Right renal pelvis (tissue), 4 donors: ENCODE measurements at regions not wholly inside any gene's neighbourhood (a gene's known extent, or its start where the extent isn't known, plus 50 kb on each side); places are given as distances from the start of the nearest gene placed in this dataset.
"Not testable (repeated sequence)": the region's sequence is repeated elsewhere in the genome, so short reads cannot be mapped to it uniquely, and the experiment has no call there.

Experiments
- DNase-seq, 4 donors: peaks; one replicate each; pipeline ENCODE4 v3.0.0-alpha.2; 2013; ENCODE audit warnings: low read depth in 4 of 4, low spot score in 3 of 4, missing footprints in 1 of 4

DNA sequence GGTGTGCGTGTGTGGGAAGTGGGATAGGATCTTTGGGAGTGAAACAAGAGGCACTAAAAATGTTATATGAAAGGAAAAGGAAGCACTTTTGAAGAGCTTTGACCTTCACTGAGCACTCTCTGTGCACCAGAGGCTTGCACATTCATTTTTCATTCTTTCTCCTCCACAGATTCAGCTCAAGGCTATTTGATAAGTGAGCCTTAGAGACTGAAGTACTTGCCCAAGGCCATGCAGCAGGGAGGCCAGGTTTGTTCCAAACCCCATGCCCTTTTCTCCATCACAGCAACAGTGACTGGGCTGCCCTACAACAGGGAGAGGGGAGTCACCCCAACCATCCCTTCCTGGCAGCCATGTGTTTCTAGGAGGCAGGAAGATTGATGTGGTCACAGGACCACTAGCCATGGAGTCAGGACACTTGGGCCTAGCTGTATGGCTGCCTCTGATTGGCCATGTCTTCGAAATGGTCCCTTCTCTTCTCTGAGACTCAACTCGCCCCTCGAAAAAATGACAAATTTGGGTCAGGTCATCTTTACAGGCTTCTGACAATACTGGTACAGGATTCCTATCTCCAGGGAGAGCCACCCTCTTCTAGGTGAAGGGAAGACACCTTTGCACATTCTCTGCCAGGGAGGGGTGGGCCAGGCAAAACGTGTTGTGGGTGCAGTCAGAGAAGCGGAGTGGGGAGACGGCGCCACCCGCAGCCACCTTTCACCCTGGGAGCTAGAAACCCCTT, 123.5 kb upstream of the MYCN start:
- DNase-seq, result no peak

DNA sequence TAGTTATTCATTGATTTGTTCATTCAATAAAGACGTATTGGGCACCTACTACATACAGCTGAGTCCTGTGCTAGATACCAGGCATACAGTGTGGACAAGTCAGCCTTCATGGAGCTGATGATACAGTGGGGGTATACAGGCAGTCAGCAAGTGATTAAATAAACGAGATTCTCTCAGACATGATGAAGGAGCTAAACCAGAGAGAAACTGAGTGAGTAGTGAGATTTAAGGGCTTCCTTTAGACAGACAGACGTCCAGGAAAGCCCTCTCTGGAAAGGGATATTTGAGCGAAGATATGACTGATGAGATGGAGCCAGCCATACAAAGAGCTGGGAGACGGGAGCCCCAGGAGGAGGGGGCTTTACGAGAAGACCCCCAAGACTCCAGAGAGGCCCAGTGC, 122.6 kb upstream of the MYCN start:
- DNase-seq, result no peak

DNA sequence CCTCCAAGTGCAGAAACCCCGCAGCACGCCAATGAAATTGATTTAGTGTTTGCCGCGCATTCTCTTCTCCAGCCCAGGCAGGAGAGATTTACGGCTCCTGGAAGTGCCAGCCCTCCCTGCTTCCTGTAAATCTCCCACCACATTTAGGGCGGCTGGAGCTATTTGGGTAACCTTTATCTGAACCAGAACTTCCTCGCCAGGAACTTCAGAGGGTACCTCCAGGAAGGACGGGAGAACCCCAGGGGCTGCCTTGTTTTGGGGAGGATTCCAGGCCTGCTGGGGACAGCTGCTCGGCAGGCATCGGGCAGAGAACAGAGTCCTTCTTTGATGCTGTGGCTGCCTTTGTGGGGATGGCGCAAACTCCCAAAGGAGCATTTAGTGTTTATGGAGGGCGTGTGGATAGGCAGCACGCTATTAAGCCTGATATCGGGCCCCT, 122.0 kb upstream of the MYCN start:
- peak; percentile 61 to 83 (median 73) for DNase-seq

DNA sequence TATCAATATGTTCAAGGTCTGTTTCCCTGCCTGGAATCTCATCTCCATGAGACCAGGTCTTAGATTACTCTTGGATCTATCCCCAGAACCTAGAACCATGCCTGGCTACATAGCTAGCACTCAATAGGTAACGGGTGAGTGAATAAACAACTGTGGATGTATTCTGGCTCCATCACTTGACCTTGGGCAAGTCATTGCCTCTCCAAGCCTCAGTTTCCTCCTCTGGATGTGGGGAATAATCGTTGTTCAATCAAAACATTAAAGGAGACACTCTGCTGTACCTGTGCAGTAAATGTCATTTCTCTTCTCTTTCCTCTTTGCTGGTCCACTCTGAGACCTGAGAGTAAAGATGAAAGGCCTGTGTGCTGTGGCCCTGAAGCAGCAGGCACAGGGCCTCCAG, 121.5 kb upstream of the MYCN start:
- DNase-seq, result no peak

DNA sequence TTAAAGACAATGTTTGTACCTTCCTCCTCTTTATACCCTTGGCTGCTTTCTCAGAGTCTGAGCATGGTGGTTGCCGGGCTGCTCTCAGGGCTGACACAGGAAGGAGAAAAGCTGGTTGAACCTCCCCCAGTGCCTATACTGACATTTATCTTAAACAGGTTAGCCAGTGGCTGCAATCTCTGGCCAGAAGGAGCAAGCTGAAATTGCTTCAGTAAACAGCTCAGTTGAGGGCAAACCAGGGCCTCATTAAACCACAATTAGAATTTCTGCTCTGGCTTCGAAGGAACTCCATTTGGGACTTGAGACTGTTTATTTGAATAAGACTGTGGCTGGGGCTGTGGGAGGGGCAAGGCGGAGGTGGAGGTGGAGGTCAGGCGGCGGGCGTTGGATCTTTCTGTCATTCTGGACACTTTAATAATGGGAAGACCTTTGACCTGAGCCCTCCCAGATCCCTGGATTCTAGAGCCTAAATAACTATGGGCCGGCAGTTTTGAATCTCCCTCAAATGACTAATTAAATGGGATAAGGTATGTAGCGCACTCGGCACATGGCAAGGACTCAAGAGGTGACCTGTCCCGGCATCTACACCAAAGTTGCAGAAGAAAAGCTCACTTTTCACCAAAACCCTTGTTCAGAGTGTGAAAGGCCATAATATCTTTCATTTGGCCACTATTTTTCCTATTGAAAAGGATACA, 120.6 kb upstream of the MYCN start:
- no peak for DNase-seq

DNA sequence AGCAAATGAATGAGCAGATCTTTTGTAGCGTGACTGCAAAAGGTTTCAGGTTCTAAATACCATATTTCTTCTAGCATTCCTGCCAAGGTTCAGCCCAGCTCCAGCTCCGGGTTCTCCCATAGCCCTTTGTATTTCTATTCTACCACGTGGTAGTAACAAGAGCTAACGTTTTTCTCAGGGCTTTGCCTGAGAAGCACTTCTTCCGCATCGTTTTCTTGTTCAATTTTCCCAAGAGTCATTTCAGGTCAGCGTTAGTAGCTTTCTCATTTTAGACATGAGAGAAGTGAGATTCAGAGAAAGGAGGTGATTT, 120.1 kb upstream of the MYCN start:
- no peak for DNase-seq

DNA sequence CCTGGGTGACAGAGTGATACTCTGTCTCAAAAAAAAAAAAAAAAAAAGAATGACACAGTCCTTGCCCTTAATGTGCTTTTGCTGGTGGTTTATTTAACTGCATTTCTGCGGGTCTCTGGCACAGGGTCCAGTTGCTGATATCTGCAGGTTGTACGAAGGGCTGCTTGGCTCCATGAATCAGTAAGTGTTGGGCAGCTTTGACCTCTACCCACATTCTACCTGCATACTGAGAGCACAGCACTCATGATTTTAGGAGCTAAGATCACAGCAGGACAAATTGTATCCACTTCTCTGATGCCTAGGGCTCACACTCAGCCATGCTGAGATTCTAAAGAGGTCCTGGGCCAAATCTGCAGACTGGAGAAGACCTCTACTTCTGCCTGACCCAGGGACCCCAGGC, 119.4 kb upstream of the MYCN start:
- no peak for DNase-seq

DNA sequence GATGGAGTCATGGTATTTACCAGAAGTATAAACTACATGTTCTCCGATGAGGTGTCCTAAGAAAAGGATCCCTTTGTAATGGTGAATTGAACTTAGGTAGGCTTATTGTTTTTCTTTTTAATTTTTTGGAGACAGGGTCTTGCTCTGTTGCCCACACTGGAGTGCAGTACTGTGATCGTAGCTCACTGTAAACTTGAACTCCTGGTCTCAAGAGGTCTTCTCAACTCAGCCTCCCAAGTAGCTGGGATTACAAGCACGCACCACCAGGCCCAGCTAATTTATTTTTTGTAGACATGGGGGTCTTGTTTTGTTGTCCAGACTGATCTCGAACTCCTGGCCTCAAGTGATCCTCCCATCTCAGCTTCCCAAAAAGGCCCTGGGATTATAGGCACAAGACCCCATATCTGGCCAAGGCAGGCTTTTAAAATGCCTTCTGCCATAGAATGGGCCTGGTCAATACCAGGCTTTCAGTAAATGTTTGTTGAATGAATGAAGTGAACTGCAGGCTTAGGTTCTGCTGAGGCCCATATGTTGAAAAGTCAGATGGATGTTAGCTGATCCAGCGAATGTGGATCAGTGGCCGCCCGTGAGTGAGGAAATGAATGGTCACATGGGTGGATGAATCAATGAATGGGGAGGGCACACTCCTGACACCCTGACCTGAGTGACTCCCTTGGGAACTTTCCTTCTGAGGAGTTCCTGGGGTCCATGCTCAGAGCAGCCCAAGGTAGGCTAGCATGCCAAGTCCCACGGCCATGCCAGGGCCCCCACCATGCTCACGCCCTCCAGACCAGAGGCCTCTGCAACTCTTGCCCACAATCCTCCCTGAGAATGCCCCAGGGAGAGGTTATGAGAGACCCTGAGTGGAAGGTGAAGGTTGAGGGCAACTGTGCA, 118.0 kb upstream of the MYCN start:
- DNase-seq, result no peak

DNA sequence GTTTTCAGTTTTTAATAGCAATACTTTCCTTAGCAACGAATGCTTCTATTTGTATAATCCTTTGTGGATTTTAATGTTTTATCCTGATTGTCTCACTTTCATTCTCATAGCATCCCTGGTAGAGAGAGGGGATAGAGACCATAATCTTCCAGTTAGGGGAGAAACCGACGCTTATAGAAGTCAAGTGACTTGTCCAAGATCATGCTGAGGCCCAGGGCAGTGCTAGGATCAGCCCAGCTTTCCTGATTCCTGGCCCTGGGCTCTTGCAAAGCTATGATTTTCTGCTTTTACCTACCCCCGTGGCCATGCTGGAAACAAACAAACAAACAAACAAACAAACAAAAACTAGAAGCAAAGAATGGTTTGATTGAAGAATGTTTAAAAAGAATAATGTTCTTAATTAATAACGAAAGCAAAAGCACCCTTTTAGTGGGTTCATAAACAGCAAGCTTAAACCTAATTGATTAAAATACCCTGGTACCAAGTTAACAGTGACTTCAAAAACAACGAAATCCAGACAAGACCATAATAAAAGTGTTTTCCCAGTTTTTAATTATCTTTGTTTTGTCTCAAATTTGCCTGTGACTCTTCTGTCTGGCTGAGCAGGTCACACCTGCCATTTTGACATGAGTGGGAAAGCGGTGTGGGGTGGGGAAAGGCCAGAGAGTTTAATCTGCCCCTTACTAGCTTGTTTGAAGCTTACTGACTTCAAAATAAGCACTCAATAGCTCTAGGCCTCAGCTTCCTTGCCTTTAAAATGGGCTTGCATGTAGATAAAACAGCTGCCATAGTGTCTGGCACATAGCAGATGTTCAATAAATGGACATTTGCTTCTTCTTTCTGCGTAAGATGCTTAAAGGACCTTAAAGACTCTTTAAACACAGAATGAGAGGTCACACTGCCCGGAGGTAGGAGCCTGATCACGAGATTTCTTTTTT, 116.6 kb upstream of the MYCN start:
- no peak for DNase-seq

DNA sequence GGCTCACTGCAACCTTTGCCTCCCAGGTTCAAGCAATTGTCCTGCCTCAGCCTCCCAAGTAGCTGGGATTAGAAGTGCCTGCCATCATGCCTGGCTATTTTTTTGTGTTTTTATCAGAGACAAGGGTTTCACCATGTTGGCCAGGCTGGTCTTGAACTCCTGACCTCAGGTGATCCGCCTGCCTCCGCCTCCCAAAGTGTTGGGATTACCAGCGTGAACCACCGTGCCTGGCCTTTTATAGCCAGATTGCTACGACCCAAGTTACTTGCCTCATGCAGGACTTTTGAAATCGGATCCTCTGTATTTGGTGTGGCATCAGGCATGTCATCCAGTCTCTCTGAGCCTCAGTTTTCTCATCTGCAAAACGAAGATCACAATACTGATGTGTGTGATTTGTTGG, 115.9 kb upstream of the MYCN start:
- not testable (repeated sequence) for DNase-seq

DNA sequence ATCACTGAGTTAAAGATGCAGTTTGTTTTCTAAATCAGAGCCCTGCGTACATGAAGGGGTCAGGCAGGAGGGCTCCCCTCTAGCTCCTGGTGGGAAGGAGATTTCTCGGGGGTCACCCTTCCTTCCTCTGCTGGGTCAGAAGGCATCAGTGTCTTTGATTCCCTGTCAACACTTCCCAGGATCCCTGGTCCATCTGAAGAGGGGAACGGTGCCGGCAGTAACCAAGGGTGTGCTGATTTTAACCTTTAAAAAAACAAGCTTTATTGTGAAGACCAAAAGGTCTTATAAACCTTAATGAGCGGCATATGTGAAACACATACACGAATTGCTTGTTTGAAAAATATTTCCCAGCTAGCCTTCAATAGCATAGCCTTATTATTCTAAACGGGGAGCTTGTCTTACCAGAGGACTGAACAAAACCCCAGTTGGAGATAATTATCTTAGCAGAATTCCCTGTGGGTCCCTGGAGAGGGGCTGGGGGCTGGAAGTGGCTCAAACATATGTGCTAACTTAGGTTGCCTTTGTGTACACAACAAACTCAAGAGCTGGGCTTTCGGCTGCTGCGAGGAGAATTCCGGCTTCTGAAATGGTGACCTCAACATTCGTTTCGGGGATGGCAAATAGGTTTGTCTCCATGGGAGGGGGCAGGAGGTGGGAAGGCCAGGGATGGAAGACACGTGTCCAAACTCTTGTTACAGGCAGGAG, 114.9 kb upstream of the MYCN start:
- no peak for DNase-seq

DNA sequence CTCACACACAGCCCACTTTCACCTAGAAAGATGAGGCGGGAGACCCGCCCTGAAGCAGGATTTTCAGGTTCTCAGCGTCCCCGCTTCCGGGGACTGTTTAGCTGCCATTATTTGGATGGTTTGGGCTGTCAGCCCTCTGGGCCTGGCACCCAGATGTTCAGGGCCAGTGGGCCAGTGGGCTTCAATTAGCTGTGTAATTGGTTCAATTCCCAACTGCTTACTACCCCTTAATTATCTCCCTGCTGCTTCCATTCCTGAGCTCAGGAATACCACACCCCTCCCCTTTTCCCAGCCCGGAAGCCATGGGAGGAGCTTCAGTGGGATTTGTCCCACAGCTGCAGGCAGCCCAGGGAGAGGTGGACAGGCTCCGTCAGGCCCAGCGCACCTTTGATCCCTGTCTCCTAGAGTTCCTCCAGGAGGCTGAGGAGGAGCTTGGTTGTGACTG, 114.1 kb upstream of the MYCN start:
- no peak for DNase-seq

DNA sequence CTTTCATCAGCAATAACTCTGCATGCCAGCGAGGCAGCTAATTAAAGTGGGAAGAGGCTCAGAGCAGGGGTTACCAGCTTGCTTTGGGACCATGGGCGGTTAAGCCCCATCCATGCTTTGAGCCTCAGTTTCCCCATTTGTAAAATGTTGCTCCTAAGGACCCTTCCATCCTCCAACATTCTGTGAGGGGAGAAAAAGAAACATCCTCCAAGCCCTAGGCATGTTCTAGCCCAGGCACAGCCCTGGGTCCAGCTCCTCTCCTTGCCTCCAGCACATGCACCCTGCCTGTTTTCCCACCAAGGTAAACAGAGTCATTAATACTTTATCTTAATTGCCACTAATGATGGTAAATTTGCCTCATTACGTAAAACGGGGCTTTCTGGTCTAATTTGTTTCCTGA, 113.3 kb upstream of the MYCN start:
- no peak for DNase-seq

DNA sequence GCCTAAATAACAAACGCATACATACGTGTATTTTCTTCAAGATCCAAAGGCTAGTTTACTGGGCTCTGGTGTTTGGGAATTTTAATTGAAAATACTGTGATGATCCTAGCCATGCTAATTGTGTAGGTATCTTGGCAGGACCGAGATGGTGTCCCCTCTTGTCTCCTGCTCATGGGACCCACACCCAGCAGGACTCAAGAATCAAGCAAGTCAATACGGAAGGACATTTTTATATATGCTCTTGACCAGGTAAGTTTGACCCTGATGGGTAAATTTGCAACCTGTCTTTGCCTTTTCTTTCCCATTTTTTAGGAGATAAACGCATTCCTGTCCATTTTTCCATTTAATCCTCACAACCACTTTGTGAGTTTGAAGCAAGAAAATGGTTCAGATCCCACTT, 111.8 kb upstream of the MYCN start:
- no peak for DNase-seq

DNA sequence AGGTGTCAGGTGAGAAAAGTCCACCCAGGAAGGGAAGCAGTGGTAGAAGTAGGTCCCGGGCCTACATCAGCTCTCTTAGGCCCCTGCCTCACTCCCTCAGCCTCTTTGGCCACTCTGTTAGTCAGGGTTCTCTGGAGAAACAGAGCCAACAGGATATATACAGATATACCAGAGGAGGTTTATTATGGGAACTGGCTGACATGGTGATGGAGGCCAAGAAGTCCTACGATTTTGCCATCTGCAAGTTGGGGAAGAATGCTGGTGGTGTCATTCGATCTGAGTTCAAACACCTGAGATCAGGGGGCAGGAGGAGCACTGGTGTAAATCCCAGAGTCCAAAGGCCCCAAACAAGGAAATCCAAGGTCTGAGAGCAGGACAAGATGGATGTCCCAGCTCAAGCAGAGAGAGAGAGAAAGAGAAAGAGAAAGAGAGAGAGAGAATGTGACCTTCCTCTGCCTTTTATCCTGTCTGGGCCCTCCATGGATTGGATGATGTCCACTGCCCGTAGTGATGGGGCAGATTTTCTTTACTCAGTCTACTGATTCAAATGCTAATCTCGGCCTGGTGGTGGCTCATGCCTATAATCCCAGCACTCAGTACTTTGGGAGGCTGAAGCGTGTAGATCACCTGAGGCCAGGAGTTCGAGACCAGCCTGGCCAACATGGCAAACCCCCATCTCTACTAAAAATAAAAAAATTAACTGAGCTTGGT, 111.1 kb upstream of the MYCN start:
- DNase-seq, result no peak

DNA sequence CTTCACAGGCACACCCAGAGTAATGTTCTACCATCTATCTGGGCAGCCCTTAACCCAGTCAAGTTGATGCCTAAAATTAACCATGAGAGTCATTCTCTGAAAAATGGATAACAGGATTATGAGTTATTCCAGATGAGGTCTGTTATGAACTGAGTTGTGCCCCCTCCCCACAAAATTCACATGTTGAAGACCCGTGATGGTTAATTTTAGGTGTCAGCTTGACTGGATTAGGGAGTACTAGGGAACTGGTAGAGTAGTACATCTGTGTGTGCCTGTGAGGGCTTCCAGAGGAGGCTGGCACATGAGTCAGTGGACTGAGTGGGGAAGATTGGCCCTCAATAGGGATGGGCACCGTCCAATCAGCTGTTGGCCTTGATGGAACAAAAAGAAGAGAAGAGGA, 110.4 kb upstream of the MYCN start:
- no peak for DNase-seq

DNA sequence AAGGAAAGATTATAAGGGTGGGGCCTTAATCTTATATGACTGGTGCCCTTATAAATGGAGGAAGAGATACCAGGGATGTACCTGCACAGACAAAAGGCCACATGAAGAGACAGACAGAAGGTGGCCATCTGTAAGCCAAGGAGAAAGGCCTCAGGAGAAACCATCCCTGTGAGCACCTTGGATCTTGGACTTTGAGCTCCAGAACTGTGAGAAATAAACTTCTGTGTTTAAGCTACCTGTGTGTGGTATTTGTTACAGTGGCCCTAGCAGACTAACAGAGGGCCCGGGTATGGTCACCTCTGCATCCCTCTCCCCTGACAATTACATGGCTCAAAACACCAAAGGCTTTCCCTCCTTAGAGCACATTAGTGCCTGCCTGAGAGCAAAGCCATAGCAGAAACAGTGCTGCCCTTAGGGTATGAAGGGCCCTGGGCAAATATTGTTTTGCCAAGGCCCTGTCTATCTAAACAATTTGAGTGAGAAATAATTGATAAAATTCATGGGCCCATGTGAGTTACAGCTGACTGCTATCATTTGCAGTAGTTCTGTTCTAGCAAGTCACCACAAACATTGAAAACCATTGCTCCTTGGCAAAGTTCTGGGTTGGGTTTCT, 109.3 kb upstream of the MYCN start:
- no peak for DNase-seq

DNA sequence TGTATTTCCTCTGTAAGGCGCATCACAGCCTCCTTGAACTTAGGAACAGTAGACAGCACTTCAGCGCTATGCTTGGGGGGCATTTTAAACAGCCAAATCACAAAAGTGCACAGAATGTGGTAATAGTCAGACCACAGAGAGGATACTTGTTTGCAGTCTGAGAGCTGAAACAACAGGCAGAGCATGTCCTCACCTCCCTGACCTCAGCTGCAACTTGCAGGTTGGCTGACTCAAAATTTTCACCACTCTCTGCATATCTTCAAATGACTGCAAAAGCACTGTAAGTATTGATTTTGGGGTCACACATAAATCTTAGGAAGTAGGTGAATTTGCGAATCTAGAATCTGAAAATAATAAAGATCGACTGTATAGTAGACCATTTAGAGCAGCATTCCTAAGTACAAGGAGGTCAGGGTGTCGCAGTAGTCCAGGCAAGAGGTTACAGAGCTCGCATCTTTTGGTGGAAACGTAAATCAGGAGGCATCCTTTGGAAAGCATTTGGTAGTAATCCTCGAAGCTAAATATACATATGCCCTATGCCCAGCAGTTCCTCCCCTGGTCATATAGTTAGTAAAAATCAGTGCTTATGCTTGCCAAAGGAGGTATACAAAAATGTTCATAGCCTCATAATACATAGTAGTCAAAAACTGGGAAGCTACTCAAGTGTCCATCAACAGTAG, 108.2 kb upstream of the MYCN start:
- no peak for DNase-seq
